EL (cell line): ENCODE measurements at regions not wholly inside any gene's neighbourhood (a gene's known extent, or its start where the extent isn't known, plus 50 kb on each side); places are given as distances from the start of the nearest gene placed in this dataset.
"Not testable (repeated sequence)": the region's sequence is repeated elsewhere in the genome, so short reads cannot be mapped to it uniquely, and the experiment has no call there.

Experiments used
- DNase-seq: peaks from one replicate; pipeline ENCODE4 v3.0.0-alpha.2; 2016

GRCh38 chr9:38342532-38342931, 50.0 kb upstream of the ALDH1B1 start:
- no peak for DNase-seq

- peak; percentile 26 for DNase-seq
Measured at GRCh38 chr9:38342096-38342495, 50.4 kb upstream of the ALDH1B1 start.

- peak; percentile 10 for DNase-seq
Measured at GRCh38 chr9:38339496-38339895, 53.0 kb upstream of the ALDH1B1 start.

- DNase-seq, result peak; percentile 60
Measured at GRCh38 chr9:38339087-38339486, 53.4 kb upstream of the ALDH1B1 start.

- DNase-seq, result no peak
Measured at GRCh38 chr9:38338342-38339018, 54.0 kb upstream of the ALDH1B1 start.

GRCh38 chr9:38337706-38338264, 54.7 kb upstream of the ALDH1B1 start:
- no peak for DNase-seq

GRCh38 chr9:38337181-38337580, 55.3 kb upstream of the ALDH1B1 start:
- DNase-seq, result no peak

GRCh38 chr9:38336341-38336740, 56.2 kb upstream of the ALDH1B1 start:
- DNase-seq, result no peak

GRCh38 chr9:38335686-38336085, 56.8 kb upstream of the ALDH1B1 start:
- DNase-seq, result no peak

- no peak for DNase-seq
Measured at GRCh38 chr9:38334234-38334633, 58.3 kb upstream of the ALDH1B1 start.

- DNase-seq, result peak; percentile 16
Measured at GRCh38 chr9:38333047-38333446, 59.5 kb upstream of the ALDH1B1 start.

GRCh38 chr9:38332625-38333024, 59.9 kb upstream of the ALDH1B1 start:
- no peak for DNase-seq

GRCh38 chr9:38331141-38331540, 61.4 kb upstream of the ALDH1B1 start:
- no peak for DNase-seq

GRCh38 chr9:38329968-38330367, 62.5 kb upstream of the ALDH1B1 start:
- no peak for DNase-seq

- no peak for DNase-seq
Measured at GRCh38 chr9:38328765-38329164, 63.7 kb upstream of the ALDH1B1 start.

- DNase-seq, result no peak
Measured at GRCh38 chr9:38326122-38326521, 66.4 kb upstream of the ALDH1B1 start.

GRCh38 chr9:38324213-38324612, 68.3 kb upstream of the ALDH1B1 start:
- not testable (repeated sequence) for DNase-seq

GRCh38 chr9:38322937-38323336, 69.6 kb upstream of the ALDH1B1 start:
- no peak for DNase-seq

GRCh38 chr9:38319496-38320173, 72.9 kb upstream of the ALDH1B1 start:
- DNase-seq, result no peak

- DNase-seq, result peak; percentile 28
Measured at GRCh38 chr9:38318759-38319495, 73.6 kb upstream of the ALDH1B1 start.

GRCh38 chr9:38316166-38316780, 76.2 kb upstream of the ALDH1B1 start:
- DNase-seq, result no peak

- no peak for DNase-seq
Measured at GRCh38 chr9:38315085-38315595, 77.4 kb upstream of the ALDH1B1 start.

GRCh38 chr9:38313421-38313820, 79.1 kb upstream of the ALDH1B1 start:
- DNase-seq, result no peak
